ENCODE measurements at regions not wholly inside any gene's neighbourhood (a gene's known extent, or its start where the extent isn't known, plus 50 kb on each side); places are given as distances from the start of the nearest gene placed in this dataset.

DNA sequence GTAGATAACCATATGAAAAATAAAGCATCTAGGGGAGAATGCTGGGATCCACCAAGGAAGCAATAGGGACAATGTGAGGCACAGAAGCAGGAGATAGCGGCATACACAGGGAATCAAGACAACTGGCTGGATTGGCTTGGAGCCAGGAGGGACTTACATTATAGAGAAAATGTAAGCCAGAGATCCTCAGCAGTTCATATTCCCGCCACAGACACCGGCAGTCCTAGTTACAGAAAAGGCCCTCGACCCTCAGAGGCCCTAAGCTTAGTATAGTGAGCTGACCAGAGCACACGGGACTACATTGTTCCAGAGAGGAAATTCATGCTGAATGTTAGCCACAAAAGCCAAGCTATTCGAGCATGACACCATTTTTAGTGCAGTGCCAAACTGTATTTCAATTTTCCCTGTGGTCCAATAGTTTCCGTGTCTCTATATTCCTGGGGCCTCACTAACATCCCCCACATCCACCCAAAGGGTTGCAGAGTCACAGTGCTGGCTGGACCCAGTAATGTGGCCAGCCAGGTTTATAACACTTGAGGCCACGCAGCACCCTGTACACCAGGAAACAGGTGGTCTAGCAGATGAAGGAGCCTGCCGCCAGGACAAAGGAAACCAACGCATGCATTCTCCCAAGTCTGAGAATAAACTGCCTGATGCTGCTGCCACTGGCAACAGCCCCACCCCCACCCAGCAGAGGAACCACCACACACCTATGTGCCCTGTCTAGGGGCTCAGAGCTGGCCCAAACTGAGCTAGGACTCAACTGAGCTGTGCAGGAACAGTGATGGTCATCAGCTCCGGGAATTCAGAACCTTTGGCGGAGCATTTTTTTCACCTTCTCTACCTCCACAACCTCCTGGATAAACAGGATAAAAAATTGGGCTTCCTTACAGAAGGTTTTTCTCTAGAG lies 693.2 kb upstream of the CHD1 start:
- Histone ChIP-seq H3K4me1 (ENCODE audit: control insufficient read depth in 1 of 2, insufficient read depth in 2 of 2, low read depth in 1 of 2, low read length in 1 of 2) (no peaks in the 10 kb centered on the region), H3K4me3 (ENCODE audit: low read depth in 2 of 2, low read length in 1 of 2) (no peak overlapping the region), H3K9ac (no peak overlapping the region), H4K20me1 (ENCODE audit: insufficient read depth) (no peaks in the 10 kb centered on the region), H3F3A (replicated peaks; ENCODE audit: insufficient read depth) (no peaks in the 10 kb centered on the region), H3K79me2 (ENCODE audit: insufficient read depth) (no peaks in the 10 kb centered on the region), H3K9me3 (no peaks in the 10 kb centered on the region), H3K36me3 (replicated peaks in 1 of 2; ENCODE audit: control insufficient read depth in 1 of 2, insufficient read depth in 2 of 2, low read length in 1 of 2) (no peaks in the 10 kb centered on the region), H2AFZ (ENCODE audit: low read depth) (no peak overlapping the region), H3K27me3 (ENCODE audit: insufficient read depth) (no peaks in the 10 kb centered on the region; the same call in 1 of the 2 replicates), H3K4me2 (no peak overlapping the region), H3K27ac (ENCODE audit: low read depth in 2 of 2, low read length in 1 of 2) (no peak overlapping the region), H3K9me2 (no peaks in the 10 kb centered on the region)
- no peak for TF ChIP-seq YY1 (IDR thresholded peaks at IDR 0.05; ENCODE audit: low read depth)
- no peak for TF ChIP-seq RFX5 (IDR thresholded peaks at IDR 0.05; ENCODE audit: low read length)
- TF ChIP-seq ELF1 (IDR thresholded peaks at IDR 0.05) = no peak
- TF ChIP-seq NRF1 (IDR thresholded peaks at IDR 0.05; ENCODE audit: low read depth, low read length) = no peak
- TF ChIP-seq SIN3A (IDR thresholded peaks at IDR 0.05; ENCODE audit: borderline replicate concordance, low read depth, low read length) = no peak
- TF ChIP-seq TEAD4 (IDR thresholded peaks at IDR 0.05; ENCODE audit: borderline replicate concordance, insufficient read depth) = no peak
- TF ChIP-seq, protein P1, sequence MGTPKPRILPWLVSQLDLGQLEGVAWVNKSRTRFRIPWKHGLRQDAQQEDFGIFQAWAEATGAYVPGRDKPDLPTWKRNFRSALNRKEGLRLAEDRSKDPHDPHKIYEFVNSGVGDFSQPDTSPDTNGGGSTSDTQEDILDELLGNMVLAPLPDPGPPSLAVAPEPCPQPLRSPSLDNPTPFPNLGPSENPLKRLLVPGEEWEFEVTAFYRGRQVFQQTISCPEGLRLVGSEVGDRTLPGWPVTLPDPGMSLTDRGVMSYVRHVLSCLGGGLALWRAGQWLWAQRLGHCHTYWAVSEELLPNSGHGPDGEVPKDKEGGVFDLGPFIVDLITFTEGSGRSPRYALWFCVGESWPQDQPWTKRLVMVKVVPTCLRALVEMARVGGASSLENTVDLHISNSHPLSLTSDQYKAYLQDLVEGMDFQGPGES (IDR thresholded peaks at IDR 0.05; ENCODE audit: low read depth, low read length) = no peak
- TF ChIP-seq FOXM1 (IDR thresholded peaks at IDR 0.05; ENCODE audit: low read depth) = no peak
- no peak for TF ChIP-seq RCOR1 (IDR thresholded peaks at IDR 0.05; ENCODE audit: low read length)
- 19% methylated on average over 12 of the region's 12 CpGs for WGBS (ENCODE audit: low lambda C conversion rate)
- DNase-seq = no peak
- ChIA-PET POLR2A (no interaction called here), CTCF (no interaction called here)

DNA sequence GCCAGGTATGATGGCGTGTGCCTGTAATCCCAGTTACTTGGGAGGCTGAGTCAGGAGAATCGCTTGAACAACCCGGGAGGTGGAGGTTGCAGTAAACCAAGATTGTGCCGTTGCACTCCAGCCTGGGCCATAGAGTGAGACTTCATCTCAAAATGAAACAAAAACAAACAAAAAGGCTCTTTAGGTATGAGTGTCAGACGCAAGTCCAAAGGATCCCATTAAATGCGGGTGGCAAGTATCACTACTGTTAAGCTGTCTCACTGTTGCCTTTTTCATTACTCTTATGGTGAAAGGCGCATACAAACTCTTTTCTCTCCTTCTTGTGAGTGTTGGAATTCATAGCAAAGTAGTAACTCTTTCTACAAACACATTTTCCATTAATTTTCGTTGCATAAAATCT lies 688.5 kb upstream of the CHD1 start:
- CTCF ChIA-PET = no interaction called here
- TF ChIP-seq FOSL2 (IDR thresholded peaks at IDR 0.05; ENCODE audit: borderline replicate concordance, low read depth) = no peak
- TF ChIP-seq MEF2A (IDR thresholded peaks at IDR 0.05; ENCODE audit: borderline replicate concordance, low read depth) = no peak
- TF ChIP-seq SMC3 (IDR thresholded peaks at IDR 0.05; ENCODE audit: low read depth, low read length) = no peak
- TF ChIP-seq RFX5 (IDR thresholded peaks at IDR 0.05; ENCODE audit: low read length) = no peak
- TF ChIP-seq, protein P2, sequence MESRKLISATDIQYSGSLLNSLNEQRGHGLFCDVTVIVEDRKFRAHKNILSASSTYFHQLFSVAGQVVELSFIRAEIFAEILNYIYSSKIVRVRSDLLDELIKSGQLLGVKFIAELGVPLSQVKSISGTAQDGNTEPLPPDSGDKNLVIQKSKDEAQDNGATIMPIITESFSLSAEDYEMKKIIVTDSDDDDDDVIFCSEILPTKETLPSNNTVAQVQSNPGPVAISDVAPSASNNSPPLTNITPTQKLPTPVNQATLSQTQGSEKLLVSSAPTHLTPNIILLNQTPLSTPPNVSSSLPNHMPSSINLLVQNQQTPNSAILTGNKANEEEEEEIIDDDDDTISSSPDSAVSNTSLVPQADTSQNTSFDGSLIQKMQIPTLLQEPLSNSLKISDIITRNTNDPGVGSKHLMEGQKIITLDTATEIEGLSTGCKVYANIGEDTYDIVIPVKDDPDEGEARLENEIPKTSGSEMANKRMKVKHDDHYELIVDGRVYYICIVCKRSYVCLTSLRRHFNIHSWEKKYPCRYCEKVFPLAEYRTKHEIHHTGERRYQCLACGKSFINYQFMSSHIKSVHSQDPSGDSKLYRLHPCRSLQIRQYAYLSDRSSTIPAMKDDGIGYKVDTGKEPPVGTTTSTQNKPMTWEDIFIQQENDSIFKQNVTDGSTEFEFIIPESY (IDR thresholded peaks at IDR 0.05; ENCODE audit: borderline replicate concordance, low read depth) = no peak
- TF ChIP-seq CHD2 (IDR thresholded peaks at IDR 0.05; ENCODE audit: low read length, partially characterized antibody) = no peak
- TF ChIP-seq REST (IDR thresholded peaks at IDR 0.05; ENCODE audit: low read depth, low read length) = no peak
- no peak for TF ChIP-seq EP300 (IDR thresholded peaks at IDR 0.05; ENCODE audit: borderline replicate concordance in 1 of 2, low read depth in 1 of 2, low read length in 1 of 2)
- TF ChIP-seq YY1 (IDR thresholded peaks at IDR 0.05; ENCODE audit: low read depth) = no peak
- TF ChIP-seq RAD21 (IDR thresholded peaks at IDR 0.05; ENCODE audit: low read length) = no peak
- TF ChIP-seq MAX (IDR thresholded peaks at IDR 0.05; ENCODE audit: low read depth) = no peak
- no peak for TF ChIP-seq RCOR1 (IDR thresholded peaks at IDR 0.05; ENCODE audit: low read length)
- no peak for TF ChIP-seq USF1 (IDR thresholded peaks at IDR 0.05; ENCODE audit: borderline replicate concordance, low read depth)
- TF ChIP-seq TAF1 (IDR thresholded peaks at IDR 0.05; ENCODE audit: borderline replicate concordance, low read depth, low read length) = no peak

More for the DNA sequence above, 688.5 kb upstream of the CHD1 start:
- no peak for DNase-seq
- H3K36me3 ChIP-seq (replicated peaks in 1 of 2; ENCODE audit: control insufficient read depth in 1 of 2, insufficient read depth in 2 of 2, low read length in 1 of 2) = no peaks in the 10 kb centered on the region
- no peaks in the 10 kb centered on the region for H4K20me1 ChIP-seq (ENCODE audit: insufficient read depth)
- H3K27me3 ChIP-seq (ENCODE audit: insufficient read depth) = no peaks in the 10 kb centered on the region; the same call in 1 of the 2 replicates
- H2AFZ ChIP-seq (ENCODE audit: low read depth) = no peak overlapping the region
- no peaks in the 10 kb centered on the region for H3K9me3 ChIP-seq
- H3K9me2 ChIP-seq = no peaks in the 10 kb centered on the region
- H3K4me3 ChIP-seq (ENCODE audit: low read depth in 2 of 2, low read length in 1 of 2) = no peak overlapping the region
- H3K9ac ChIP-seq = no peak overlapping the region
- no peaks in the 10 kb centered on the region for H3K4me1 ChIP-seq (ENCODE audit: control insufficient read depth in 1 of 2, insufficient read depth in 2 of 2, low read depth in 1 of 2, low read length in 1 of 2)
- no peaks in the 10 kb centered on the region for H3F3A ChIP-seq (replicated peaks; ENCODE audit: insufficient read depth)
- H3K79me2 ChIP-seq (ENCODE audit: insufficient read depth) = no peaks in the 10 kb centered on the region
- H3K27ac ChIP-seq (ENCODE audit: low read depth in 2 of 2, low read length in 1 of 2) = no peak overlapping the region
- 42% methylated on average over 8 of the region's 8 CpGs for WGBS (ENCODE audit: low lambda C conversion rate)
- POLR2A ChIA-PET = no interaction called here
- no peak overlapping the region for H3K4me2 ChIP-seq

All from SK-N-SH (cell line).